Hepatocyte (in vitro differentiated cells): ENCODE measurements at regions not wholly inside any gene's neighbourhood (a gene's known extent, or its start where the extent isn't known, plus 50 kb on each side); places are given as distances from the start of the nearest gene placed in this dataset.
"Not testable (repeated sequence)": the region's sequence is repeated elsewhere in the genome, so short reads cannot be mapped to it uniquely, and the experiment has no call there.

Experiments used
- DNase-seq: peaks from one replicate; pipeline ENCODE4 v3.0.0-alpha.2; 2016; ENCODE audit warnings: low spot score
- H2AFZ ChIP-seq: fragments of 200-600 bp; sonication (generic); 2 replicates; pipeline ENCODE4 v1.6.0; 2016; ENCODE audit warnings: antibody characterized with exemption, mild to moderate bottlenecking
- H3K27ac ChIP-seq: fragments of 200-600 bp; sonication (generic); 2 replicates; pipeline ENCODE4 v1.5.1; 2016; ENCODE audit warnings: mild to moderate bottlenecking
- H3K27me3 ChIP-seq: fragments of 200-600 bp; sonication (generic); 2 replicates; pipeline ENCODE4 v1.6.1; 2016
- H3K36me3 ChIP-seq: fragments of 200-600 bp; sonication (generic); replicated peaks from 2 replicates; pipeline ENCODE4 v1.5.1; 2016; ENCODE audit warnings: low read depth; ENCODE audit not compliant: insufficient read depth
- H3K4me1 ChIP-seq: fragments of 200-600 bp; sonication (generic); 2 replicates; pipeline ENCODE4 v1.5.1; 2016; ENCODE audit warnings: mild to moderate bottlenecking, moderate library complexity; ENCODE audit not compliant: insufficient read depth
- H3K4me2 ChIP-seq: fragments of 200-600 bp; sonication (generic); 2 replicates; pipeline ENCODE4 v1.6.0; 2016
- H3K4me3 ChIP-seq: fragments of 200-600 bp; sonication (generic); 2 replicates; pipeline ENCODE4 v1.5.1; 2016; ENCODE audit warnings: mild to moderate bottlenecking
- H3K79me2 ChIP-seq: fragments of 200-600 bp; sonication (generic); 2 replicates; pipeline ENCODE4 v1.6.0; 2017; ENCODE audit warnings: mild to moderate bottlenecking
- H3K9me2 ChIP-seq: fragments of 200-600 bp; sonication (generic); replicated peaks from 2 replicates; pipeline ENCODE4 v1.6.0; 2017; ENCODE audit warnings: mild to moderate bottlenecking; ENCODE audit not compliant: insufficient read depth
- H3K9me3 ChIP-seq: fragments of 200-600 bp; sonication (generic); 2 replicates; pipeline ENCODE4 v1.5.1; 2016; ENCODE audit warnings: low read depth, mild to moderate bottlenecking
- H4K20me1 ChIP-seq: fragments of 200-600 bp; sonication (generic); 2 replicates; pipeline ENCODE4 v1.6.0; 2016; ENCODE audit warnings: mild to moderate bottlenecking; ENCODE audit not compliant: insufficient read depth, poor library complexity, severe bottlenecking
- EZH2 ChIP-seq: fragments of 200-600 bp; sonication (generic); IDR thresholded peaks from 2 replicates; pipeline ENCODE4 v1.6.1; 2016; ENCODE audit warnings: antibody characterized with exemption, mild to moderate bottlenecking, borderline replicate concordance
- EZH2phosphoT487 ChIP-seq: fragments of 200-600 bp; sonication (generic); IDR thresholded peaks from one replicate; pipeline ENCODE4 v1.6.1; 2018; ENCODE audit warnings: antibody characterized with exemption, mild to moderate bottlenecking, low read depth, moderate library complexity; ENCODE audit not compliant: unreplicated experiment, severe bottlenecking
- WGBS: methylation state at CpG from one replicate; pipeline ENCODE4 v1.1.6; 2016; ENCODE audit warnings: low lambda C conversion rate; ENCODE audit errors: missing lambda C conversion rate; 5-methylcytosine and 5-hydroxymethylcytosine counted together
- TF ChIP-seq, protein P1 (sequence below): fragments of 200-600 bp; sonication (generic); IDR thresholded peaks from 2 replicates; pipeline ENCODE4 v1.5.1; 2016; ENCODE audit warnings: antibody characterized with exemption, mild to moderate bottlenecking; ENCODE audit not compliant: poor library complexity

DNA sequence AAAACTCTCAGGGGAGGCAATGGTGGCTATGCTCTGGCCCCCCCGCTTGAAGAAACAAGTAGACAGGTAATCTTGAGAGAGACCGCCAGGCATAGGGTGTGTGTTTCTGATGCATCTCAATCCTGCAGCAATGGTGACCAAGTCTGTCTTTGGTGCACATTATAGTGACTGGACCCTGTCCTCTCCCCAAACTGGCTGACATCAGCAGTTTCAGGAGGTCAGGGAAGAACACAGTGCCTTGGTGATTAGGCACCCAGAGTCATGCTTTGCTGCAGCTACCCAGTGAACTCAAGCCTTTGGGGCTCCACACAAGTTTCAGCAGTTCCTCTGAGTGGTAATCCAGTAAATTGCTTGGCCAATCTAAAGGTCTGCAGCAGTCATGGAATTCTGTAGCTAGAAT is 318.3 kb downstream of the SPIN4 start:
- Histone ChIP-seq H3K9me3 (no peaks in the 10 kb centered on the region), H4K20me1 (no peaks in the 10 kb centered on the region), H3K4me2 (no peak overlapping the region), H3K27me3 (no peaks in the 10 kb centered on the region), H3K79me2 (no peaks in the 10 kb centered on the region), H2AFZ (no peak overlapping the region), H3K4me1 (no peaks in the 10 kb centered on the region), H3K9me2 (no peaks in the 10 kb centered on the region), H3K27ac (no peak overlapping the region), H3K36me3 (no peaks in the 10 kb centered on the region), H3K4me3 (no peak overlapping the region)
- no peak for DNase-seq
- WGBS, result 56% methylated on average over 2 of the region's 2 CpGs
- TF ChIP-seq EZH2phosphoT487 (no peak), EZH2 (no peak)
- TF ChIP-seq, protein P1, sequence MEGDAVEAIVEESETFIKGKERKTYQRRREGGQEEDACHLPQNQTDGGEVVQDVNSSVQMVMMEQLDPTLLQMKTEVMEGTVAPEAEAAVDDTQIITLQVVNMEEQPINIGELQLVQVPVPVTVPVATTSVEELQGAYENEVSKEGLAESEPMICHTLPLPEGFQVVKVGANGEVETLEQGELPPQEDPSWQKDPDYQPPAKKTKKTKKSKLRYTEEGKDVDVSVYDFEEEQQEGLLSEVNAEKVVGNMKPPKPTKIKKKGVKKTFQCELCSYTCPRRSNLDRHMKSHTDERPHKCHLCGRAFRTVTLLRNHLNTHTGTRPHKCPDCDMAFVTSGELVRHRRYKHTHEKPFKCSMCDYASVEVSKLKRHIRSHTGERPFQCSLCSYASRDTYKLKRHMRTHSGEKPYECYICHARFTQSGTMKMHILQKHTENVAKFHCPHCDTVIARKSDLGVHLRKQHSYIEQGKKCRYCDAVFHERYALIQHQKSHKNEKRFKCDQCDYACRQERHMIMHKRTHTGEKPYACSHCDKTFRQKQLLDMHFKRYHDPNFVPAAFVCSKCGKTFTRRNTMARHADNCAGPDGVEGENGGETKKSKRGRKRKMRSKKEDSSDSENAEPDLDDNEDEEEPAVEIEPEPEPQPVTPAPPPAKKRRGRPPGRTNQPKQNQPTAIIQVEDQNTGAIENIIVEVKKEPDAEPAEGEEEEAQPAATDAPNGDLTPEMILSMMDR, result no peak

DNA sequence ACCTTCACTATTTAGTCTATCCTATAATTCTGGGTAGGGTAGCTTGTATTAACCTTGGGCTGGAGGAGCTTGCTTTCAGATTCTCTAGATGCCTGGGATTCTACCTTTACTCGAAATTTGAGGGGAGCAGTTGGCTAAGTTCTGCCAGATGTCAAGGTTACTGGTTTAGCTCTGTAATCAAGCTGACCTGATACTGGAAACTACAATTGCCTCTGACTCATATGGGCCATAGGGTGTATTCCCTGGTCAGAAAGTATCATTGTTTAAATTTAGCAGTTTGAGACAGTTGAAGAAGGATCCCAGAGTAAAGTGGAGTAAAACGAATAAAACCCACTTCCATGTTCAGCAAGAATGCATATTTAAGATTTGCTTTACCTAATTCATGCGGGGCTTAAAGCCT is 337.6 kb downstream of the SPIN4 start:
- DNase-seq, result no peak
- Histone ChIP-seq H2AFZ (no peak overlapping the region), H3K36me3 (no peaks in the 10 kb centered on the region), H3K79me2 (no peaks in the 10 kb centered on the region), H3K4me1 (no peaks in the 10 kb centered on the region), H3K27me3 (no peaks in the 10 kb centered on the region), H4K20me1 (no peaks in the 10 kb centered on the region), H3K27ac (no peak overlapping the region), H3K9me3 (peaks cover 5% of the 10 kb centered on the region), H3K4me2 (no peak overlapping the region), H3K4me3 (no peak overlapping the region), H3K9me2 (no peaks in the 10 kb centered on the region)
- WGBS, result 51% methylated on average over 3 of the region's 3 CpGs
- TF ChIP-seq EZH2phosphoT487 (no peak), EZH2 (no peak)
- TF ChIP-seq, protein P1, result no peak

DNA sequence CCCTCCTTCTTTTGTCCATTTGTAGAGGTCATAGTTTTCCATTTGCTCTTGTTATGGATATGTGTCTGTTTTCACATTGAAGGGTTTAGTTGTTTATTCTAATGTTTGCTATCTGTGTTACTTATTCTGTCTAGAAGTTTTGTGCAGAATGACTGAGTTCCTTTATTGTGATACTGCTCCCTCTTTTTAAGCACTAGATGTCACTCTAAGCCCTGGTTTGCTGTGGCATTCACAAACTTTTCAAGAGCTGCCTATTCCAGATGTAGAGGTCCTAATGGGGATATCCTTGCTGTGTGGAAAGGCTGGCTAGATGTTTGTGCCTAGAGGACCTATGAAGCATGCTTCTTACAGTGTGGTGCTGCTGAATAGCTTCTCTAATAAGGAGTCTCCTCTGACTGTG is 338.6 kb downstream of the SPIN4 start:
- H3K4me2 ChIP-seq, result no peak overlapping the region
- DNase-seq, result no peak
- H3K4me1 ChIP-seq, result no peaks in the 10 kb centered on the region
- TF ChIP-seq, protein P1, result no peak
- TF ChIP-seq EZH2, result no peak
- no peaks in the 10 kb centered on the region for H3K79me2 ChIP-seq
- peaks cover 3% of the 10 kb centered on the region for H3K9me3 ChIP-seq
- H3K27me3 ChIP-seq, result no peaks in the 10 kb centered on the region
- H3K9me2 ChIP-seq, result no peaks in the 10 kb centered on the region
- no peak overlapping the region for H3K27ac ChIP-seq
- no peak overlapping the region for H2AFZ ChIP-seq
- no peaks in the 10 kb centered on the region for H4K20me1 ChIP-seq
- no peak overlapping the region for H3K4me3 ChIP-seq
- H3K36me3 ChIP-seq, result no peaks in the 10 kb centered on the region

DNA sequence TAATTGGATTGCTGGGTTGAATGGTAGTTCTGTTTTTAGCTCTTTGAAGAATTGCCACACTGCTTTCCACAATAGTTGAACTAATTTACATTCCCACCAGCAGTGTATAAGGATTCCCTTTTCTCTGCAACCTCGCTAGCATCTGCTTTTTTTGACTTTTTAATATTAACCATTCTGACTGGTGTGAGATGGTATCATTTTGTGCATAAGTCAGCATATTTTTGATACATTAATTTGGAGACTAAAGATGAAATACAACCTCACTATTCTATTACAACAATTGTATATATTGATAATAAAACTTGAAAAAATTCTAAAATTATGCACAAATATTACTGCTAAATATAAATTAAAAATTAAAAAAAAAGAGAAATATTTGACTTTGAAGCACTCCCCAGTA is 350.9 kb downstream of the SPIN4 start:
- not testable (repeated sequence) for H3K4me3 ChIP-seq, H3K9me2 ChIP-seq, H3K4me2 ChIP-seq, H4K20me1 ChIP-seq, H3K9me3 ChIP-seq, H3K36me3 ChIP-seq, H2AFZ ChIP-seq, H3K27ac ChIP-seq, DNase-seq, H3K27me3 ChIP-seq, H3K79me2 ChIP-seq, H3K4me1 ChIP-seq
- WGBS, result 44% methylated on average over 1 of the region's 1 CpG
